Cardiac fibroblast (primary cell): ENCODE measurements at regions not wholly inside any gene's neighbourhood (a gene's known extent, or its start where the extent isn't known, plus 50 kb on each side); places are given as distances from the start of the nearest gene placed in this dataset.

Source experiments
- DNase-seq, 2 donors: peaks; one replicate each; pipeline versions ENCODE4 v3.0.0 to v3.0.0-alpha.2; 2010; ENCODE audit warnings: low read depth in 2 of 2
- H3K4me3 ChIP-seq, 2 donors: replicated peaks in 1 of 2; 1 replicate in 1 of 2; 2 replicates in 1 of 2; pipeline ENCODE4 v1.5.1; 2011; ENCODE audit warnings: low read depth in 2 of 2, low read length in 2 of 2, mild to moderate bottlenecking in 2 of 2, moderate library complexity in 1 of 2
- TF ChIP-seq, protein P1 (sequence below): IDR thresholded peaks from one replicate; pipeline ENCODE4 v1.5.1; 2011; ENCODE audit warnings: low read depth, mild to moderate bottlenecking, low read length, inconsistent platforms

DNA sequence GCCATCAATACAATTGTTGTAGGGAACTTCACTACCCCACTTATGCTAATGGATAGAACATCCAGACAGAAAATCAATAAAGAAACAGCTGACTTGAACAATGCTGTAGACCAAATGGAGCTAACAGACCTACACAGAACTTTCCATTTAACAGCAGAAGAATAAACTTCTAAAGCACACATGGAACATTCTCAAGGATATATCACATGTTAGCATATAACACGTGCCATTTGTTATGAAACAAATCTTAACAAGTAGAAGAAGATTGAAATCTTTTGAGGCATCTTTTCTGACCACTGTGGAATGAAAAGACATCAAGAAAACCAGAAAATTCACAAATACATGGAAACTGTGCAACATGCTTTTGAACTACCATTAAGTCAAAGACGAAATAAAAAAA lies 62.5 kb upstream of the RNU6-8 start:
- H3K4me3 ChIP-seq: no peak overlapping the region
- TF ChIP-seq, protein P1, sequence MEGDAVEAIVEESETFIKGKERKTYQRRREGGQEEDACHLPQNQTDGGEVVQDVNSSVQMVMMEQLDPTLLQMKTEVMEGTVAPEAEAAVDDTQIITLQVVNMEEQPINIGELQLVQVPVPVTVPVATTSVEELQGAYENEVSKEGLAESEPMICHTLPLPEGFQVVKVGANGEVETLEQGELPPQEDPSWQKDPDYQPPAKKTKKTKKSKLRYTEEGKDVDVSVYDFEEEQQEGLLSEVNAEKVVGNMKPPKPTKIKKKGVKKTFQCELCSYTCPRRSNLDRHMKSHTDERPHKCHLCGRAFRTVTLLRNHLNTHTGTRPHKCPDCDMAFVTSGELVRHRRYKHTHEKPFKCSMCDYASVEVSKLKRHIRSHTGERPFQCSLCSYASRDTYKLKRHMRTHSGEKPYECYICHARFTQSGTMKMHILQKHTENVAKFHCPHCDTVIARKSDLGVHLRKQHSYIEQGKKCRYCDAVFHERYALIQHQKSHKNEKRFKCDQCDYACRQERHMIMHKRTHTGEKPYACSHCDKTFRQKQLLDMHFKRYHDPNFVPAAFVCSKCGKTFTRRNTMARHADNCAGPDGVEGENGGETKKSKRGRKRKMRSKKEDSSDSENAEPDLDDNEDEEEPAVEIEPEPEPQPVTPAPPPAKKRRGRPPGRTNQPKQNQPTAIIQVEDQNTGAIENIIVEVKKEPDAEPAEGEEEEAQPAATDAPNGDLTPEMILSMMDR: no peak
- DNase-seq: no peak

DNA sequence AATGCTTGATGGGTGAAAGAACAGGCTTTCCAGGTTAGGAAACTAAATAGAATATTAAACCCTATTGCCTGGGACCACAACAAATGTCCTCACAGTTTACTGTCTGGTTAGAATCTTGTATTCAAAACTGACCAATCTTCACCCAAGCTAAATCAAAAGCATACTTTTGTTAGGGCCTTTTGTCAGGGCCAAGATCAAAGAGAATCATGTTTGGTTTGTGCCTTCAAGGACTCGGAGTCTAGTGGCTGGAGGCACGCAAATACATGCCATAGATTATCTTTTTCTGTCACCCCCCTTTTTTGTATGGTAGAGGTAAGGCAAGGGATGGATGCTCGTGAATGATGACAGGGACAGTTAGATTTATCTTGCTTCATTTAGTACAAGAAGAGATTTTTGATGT lies 51.1 kb upstream of the AKAP6 start:
- no peak for DNase-seq
- no peak overlapping the region for H3K4me3 ChIP-seq
- TF ChIP-seq, protein P1: no peak
